Lung (tissue), 11 donors: ENCODE measurements at regions not wholly inside any gene's neighbourhood (a gene's known extent, or its start where the extent isn't known, plus 50 kb on each side); places are given as distances from the start of the nearest gene placed in this dataset.

Experiments
- ATAC-seq: fragments of 200-7000 bp; cut with Tn5 transposase; one replicate; pipeline ENCODE4 v1.9.1; 2020; ENCODE audit warnings: moderate number of reproducible peaks; ENCODE audit not compliant: insufficient read depth, low FRiP score
- DNase-seq, 3 donors: peaks; one replicate each; pipeline ENCODE4 v3.0.0-alpha.2; 2013 to 2017
- H3K27ac ChIP-seq, 2 donors: one replicate each; pipeline ENCODE4 v1.5.1; 2013; ENCODE audit warnings: mild to moderate bottlenecking in 2 of 2, moderate library complexity in 2 of 2, control low read depth in 1 of 2, inconsistent platforms in 1 of 2, low read depth in 1 of 2, low read length in 1 of 2
- H3K27me3 ChIP-seq, 3 donors: one replicate each; pipeline ENCODE4 v1.5.1; 2013; ENCODE audit warnings: low read length in 2 of 3; ENCODE audit not compliant: control insufficient read depth in 3 of 3, insufficient read depth in 3 of 3
- H3K36me3 ChIP-seq, 4 donors: one replicate each; pipeline ENCODE4 v1.5.1; 2013; ENCODE audit warnings: low read length in 4 of 4, mild to moderate bottlenecking in 1 of 4, moderate library complexity in 1 of 4; ENCODE audit not compliant: control insufficient read depth in 4 of 4, insufficient read depth in 4 of 4
- H3K4me1 ChIP-seq, 5 donors: one replicate each; pipeline ENCODE4 v1.5.1; 2013; ENCODE audit warnings: low read length in 5 of 5, mild to moderate bottlenecking in 2 of 5, moderate library complexity in 1 of 5; ENCODE audit not compliant: control insufficient read depth in 5 of 5, insufficient read depth in 5 of 5
- H3K4me3 ChIP-seq: one replicate; pipeline ENCODE4 v1.5.1; 2013; ENCODE audit warnings: mild to moderate bottlenecking, control low read depth, moderate library complexity
- H3K9ac ChIP-seq, 2 donors: one replicate each; pipeline ENCODE4 v1.5.1; 2013; ENCODE audit warnings: low read length in 2 of 2, control low read depth in 1 of 2; ENCODE audit not compliant: insufficient read depth in 1 of 2
- H3K9me3 ChIP-seq, 4 donors: one replicate each; pipeline ENCODE4 v1.5.1; 2013; ENCODE audit warnings: low read length in 3 of 4, mild to moderate bottlenecking in 1 of 4, moderate library complexity in 1 of 4; ENCODE audit not compliant: control insufficient read depth in 4 of 4, insufficient read depth in 3 of 4
- CTCF ChIP-seq: IDR thresholded peaks from 2 replicates; pipeline ENCODE4 v1.5.1; 2012; ENCODE audit warnings: mild to moderate bottlenecking; ENCODE audit errors: control extremely low read depth, extremely low read depth
- WGBS, 2 donors: extraction: QIAGEN DNeasy Blood & Tissue Kit; methylation state at CpG; one replicate each; pipeline ENCODE4 v1.1.7; 2013; 5-methylcytosine and 5-hydroxymethylcytosine counted together
- donor health status: control.
- donor health status: control.
- donor health status: Bipolar disorder and iron deficiency.
- donor health status: healthy.
- donor health status: DM: yes; HTN: yes; CAD: no.

GRCh38 chrX:141641138-141641537, 51.6 kb downstream of the SPANXA2 start:
- H3K9ac ChIP-seq, result no peak overlapping the region
- H3K4me3 ChIP-seq, result no peak overlapping the region
- DNase-seq, result no peak
- no peaks in the 10 kb centered on the region for H3K27me3 ChIP-seq
- TF ChIP-seq CTCF, result no peak
- H3K36me3 ChIP-seq, result no peaks in the 10 kb centered on the region
- peaks cover 0 to 3% (median 0%) of the 10 kb centered on the region in 5 donors for H3K4me1 ChIP-seq
- no peaks in the 10 kb centered on the region for H3K9me3 ChIP-seq
- H3K27ac ChIP-seq, result no peak overlapping the region
- WGBS, 2 donors, result 81 to 93% methylated on average over 6 of the region's 6 CpGs
- ATAC-seq, result no peak

- no peak for ATAC-seq
- peak in 2 of 3 donors; percentile 18 to 36 for DNase-seq
- Histone ChIP-seq H3K27ac (no peak overlapping the region), H3K4me3 (no peak overlapping the region), H3K4me1 (peaks cover 0 to 3% (median 0%) of the 10 kb centered on the region in 5 donors), H3K36me3 (no peaks in the 10 kb centered on the region), H3K9ac (no peak overlapping the region), H3K9me3 (no peaks in the 10 kb centered on the region), H3K27me3 (no peaks in the 10 kb centered on the region)
- 35 to 45% methylated on average over 3 of the region's 3 CpGs for WGBS, 2 donors
- TF ChIP-seq CTCF, result no peak
These were observed 53.5 kb downstream of the SPANXA2 start for GRCh38 chrX:141642979-141643378.
